GM19438 (cell line): ENCODE measurements at regions not wholly inside any gene's neighbourhood (a gene's known extent, or its start where the extent isn't known, plus 50 kb on each side); places are given as distances from the start of the nearest gene placed in this dataset.

Source experiments
- ATAC-seq: cut with Tn5 transposase; IDR thresholded peaks from one replicate; pipeline ENCODE4 v1.9.1; 2021; ENCODE audit warnings: low read depth; ENCODE audit not compliant: unreplicated experiment

DNA sequence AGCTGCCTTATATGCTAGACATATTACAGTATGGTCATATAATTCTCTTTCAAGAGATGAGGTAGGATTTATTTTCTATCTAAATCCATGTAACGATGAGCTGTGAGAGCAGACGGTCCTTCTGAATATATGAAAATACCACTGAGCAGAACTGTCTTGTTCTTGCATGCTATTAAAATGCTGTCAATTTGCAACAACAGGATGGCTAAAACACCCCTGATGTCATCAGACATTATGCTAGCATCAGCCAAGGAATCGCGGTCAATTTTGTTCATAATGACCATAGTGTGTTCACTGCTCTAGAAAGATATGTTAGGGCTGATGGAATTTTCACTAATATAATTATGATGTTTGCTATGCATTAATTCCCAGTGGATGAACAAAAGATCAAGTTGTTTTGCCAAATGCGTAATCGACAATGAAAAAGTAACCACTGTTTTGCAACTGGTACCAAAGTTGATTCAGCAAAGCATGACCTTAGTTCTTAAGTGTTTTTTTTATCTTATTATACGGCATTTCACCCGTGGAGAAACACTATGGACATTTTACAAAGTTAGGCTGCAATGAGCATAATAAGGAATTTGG, 765.4 kb upstream of the NR2F2 start:
- ATAC-seq: no peak

DNA sequence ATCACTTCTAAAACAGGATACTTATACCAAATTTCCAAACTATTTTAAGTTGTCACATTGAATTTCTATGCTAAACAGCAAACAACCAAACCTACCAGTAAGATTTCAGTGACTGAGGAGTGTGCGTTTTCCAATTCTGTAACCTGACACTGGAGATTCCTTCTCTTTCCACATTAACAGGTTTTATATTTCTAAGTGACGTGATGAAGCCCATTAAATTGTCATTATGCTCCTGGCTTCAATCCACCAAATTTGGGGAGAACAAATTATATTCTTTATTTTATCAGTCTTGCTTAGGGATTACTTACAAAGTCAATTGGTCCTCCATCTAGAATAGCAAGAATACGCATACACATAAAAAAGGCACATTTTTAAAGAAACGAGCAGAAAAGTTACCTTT, 764.8 kb upstream of the NR2F2 start:
- no peak for ATAC-seq

DNA sequence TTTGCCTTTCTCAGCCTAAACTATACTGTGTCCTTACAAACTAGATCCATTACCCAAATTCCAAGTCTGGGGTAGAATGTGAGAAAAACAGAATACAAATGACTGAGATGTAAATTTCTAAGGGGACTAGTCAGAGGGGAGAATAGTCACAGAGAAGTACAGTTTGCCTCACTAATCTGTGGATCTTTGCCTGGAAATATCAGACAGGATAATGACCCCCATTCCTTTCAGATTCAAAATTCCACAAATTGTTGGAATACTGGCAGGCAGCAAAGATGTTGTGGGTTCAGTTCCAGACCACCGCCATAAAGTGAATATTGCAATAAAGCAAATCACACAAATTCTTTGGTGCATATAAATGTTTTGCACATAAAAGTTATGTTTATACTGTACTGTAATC, 762.8 kb upstream of the NR2F2 start:
- no peak for ATAC-seq

DNA sequence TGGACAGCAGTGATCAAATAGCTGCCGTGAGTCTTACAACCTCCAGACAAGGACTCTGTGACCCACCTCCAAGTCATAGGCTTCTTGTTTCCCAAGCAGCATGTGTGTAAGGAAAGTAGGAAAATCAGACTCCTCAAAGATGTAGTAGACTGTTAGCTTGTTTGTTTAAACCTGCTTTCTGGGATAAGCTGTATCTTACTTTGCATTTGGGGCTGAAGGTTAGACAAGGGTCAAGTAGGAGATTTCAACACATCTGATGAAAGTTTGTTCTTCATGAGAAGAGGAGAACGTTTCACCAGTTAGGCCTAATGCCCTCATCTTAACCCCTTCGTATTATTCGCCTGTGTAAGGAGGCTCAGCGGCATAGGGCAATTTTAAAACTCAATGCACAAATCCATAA, 756.4 kb upstream of the NR2F2 start:
- no peak for ATAC-seq

DNA sequence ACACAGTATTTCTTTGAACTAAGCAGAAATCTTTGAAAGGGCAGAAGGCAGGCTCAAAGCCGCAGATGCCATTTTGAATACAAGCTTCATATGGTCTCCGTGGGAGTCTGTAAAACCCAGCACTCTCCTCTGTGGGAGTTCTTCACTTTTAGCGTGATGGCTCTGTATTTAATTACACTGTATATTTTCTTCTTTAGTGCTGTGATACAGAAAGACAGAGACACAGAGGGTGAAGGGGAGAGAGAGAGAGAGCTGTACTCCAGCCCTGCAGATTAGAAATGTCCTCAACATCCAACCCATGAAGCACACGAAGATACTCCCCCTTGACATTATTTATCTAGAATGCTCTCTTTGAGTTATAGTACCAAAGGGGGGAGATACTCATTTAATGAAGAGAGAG, 752.6 kb upstream of the NR2F2 start:
- no peak for ATAC-seq

DNA sequence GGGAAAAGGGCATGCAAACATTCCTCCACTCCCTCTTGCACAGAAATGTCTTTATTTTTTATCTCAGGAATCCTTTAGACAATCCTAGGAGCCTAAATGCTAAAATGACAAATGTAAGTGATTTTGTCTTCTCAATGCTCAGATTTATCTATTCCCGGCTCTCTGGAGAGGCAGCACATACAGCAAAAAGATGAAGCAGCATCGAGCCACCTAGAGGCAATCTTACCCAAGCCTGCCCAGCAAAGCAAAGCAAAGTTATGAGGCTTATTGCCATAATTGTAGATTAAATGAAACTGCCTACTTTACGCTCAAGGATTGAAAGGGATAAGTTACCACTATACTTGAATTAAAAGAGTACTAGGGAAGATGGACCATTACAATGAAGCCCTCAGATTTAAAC, 750.4 kb upstream of the NR2F2 start:
- ATAC-seq: no peak

DNA sequence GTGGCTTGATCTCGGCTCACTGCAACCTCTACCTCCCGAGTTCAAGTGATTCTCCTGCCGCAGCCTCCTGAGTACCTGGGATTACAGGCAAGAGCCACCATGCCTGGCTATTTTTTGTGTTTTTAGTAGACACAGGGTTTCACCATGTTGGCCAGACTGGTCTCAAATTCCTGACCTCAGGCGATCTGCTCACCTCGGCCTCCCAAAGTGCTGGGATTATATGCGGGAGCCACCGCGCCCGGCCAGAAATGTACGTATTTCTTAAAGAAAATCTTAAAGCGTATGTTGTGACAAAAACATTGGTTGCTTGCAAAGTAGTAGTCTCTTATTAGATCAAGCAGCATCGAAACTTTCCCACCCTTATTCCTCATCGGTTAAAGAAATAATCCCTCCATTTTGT, 748.9 kb upstream of the NR2F2 start:
- no peak for ATAC-seq

DNA sequence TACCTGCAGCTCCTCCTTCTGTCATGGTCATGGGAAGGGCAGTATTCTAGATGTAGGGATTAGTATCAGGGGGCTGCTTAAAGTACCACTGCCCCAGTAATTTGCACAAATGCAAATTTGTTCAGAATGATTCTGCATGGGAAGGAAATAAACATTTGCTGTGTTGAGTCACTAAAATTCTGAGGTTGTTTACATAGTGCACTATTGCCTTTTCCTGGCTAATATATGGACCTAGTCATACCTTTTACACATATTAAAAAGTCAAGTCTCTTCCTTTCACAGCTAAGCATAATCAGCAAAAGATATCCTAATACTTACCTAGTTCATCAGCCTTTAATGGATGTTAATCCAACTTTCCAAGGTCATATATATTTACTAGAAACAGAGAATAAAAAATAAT, 746.4 kb upstream of the NR2F2 start:
- no peak for ATAC-seq

DNA sequence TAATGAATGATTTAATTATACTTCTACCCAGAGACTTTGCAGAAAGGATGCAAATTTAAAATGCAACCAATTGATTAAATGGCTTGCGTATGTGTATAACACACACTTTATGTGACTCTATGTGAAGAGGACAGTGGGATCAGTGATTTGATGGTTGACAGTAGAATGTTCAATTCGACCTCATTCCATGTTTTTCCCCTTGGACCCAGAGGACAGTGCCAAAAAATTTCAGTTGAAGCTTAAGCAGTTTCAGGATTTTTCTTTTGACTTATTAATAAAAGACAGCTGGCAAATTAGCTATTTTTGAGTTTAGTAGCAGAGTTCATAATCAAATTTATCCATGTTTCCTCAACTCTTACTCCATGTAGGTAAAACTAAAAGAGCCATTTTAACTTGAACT, 742.4 kb upstream of the NR2F2 start:
- no peak for ATAC-seq

DNA sequence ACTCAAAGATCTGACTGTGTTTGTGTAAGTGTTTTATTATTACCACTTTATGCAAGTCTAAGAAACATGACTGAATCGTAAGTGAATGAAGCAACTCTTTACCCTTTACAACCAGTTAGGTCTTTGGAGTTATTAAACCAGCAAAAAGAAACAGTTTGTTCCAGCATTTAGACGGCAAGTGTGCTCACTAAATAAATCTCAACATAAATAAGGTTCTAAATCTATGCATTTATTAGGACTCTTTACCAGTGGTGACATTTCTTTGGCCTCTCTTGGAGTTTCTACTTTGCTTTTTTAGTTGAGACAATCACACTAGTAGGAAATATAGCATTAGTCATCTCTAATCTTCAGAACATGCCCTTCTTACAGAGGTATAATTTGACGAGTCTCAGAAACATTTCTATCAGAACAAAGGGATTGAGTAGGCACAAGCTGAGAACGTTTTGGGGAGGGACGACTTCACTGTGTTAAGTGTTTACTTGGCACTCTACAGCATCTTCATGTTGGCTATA, 739.9 kb upstream of the NR2F2 start:
- ATAC-seq: no peak

DNA sequence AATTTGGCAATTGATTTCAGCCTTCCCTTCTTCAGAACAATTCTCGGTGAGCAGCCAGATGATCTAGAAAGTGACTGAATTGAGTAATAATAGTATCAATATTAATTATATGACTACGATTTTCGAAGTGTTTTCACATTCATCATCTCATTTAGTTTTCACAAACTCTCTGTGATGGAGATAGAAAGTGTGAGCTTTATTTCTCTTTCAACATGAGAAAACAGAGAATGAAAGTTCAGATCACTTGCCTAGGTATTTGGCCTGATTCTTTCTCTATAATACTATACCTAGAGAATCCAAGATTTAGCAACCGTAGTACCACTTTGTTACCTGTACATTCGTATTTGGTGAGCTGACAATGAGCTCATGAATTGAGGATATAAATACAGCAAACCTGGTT, 739.2 kb upstream of the NR2F2 start:
- no peak for ATAC-seq

DNA sequence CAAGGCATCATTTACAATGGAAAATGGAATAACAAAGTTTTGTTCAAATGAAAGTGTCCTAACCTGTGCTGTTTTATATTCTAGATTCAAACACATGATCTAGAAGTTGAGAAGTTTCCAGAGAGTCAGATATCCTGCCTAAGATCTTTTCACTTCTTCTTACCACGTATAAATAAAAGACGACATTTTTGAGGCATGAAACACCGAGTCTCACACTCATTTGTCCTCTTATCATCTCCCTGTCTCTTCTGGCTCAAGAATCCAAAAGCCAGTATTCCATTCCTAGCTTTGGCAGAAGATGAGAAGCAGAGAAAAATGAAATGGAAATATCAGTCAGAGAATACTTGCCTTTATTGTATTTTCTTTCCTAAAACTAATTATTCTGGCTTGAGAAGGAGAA, 738.6 kb upstream of the NR2F2 start:
- no peak for ATAC-seq

DNA sequence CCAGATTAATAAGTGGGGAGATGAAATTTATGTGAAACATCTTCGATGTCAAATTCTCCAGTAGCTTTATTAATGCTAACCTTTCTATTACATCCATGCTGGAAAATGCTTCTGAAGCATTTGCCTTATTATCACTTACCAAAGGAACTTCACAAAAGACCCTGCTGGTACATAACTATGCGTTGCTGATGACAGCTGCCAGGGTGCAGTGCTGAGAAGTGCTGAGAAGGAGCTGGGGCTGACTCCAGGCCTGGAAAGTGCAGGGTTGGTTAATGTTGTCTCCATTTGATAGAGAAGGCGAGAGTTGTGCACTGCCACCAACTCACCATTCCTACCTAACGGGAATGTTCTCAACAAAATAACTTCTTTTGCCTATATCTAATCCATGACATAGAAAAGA, 736.0 kb upstream of the NR2F2 start:
- ATAC-seq: no peak

DNA sequence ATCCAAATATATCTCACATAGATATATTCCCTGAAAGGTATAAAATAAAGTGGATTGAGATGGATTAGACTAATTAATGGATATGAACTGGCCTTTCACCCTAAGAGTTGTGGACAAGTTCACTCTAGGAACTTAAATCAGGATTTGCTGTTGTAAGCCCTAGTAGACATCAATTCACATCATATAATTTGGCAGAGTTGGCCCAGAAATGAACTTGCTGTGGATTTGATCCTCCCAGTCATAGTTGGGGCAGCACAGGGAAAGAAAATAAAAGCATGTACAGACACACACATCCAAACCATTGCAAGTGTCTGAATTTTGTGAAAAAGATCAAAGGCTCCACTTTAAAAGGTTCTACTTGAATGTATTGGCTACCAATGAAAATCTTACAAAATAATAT, 734.7 kb upstream of the NR2F2 start:
- ATAC-seq: no peak

DNA sequence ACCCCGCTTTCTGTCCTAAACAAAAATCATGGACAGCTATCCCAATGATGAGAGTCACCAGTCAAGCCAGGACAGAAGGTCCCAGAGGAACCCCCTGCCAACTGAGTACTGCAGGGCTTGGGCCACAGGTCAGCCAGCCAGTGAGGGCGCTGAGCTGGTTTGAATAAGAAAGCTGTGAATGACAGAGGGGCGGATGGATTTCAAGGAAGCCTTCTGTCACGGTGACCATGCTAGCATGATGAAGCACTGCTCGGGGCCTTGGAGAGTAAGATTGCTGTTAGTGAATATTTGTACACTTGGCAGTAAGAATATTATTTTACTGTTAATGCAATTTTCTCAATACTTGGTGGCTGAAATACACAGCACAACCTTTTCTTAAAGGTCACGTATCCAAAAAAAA, 734.0 kb upstream of the NR2F2 start:
- ATAC-seq: no peak

DNA sequence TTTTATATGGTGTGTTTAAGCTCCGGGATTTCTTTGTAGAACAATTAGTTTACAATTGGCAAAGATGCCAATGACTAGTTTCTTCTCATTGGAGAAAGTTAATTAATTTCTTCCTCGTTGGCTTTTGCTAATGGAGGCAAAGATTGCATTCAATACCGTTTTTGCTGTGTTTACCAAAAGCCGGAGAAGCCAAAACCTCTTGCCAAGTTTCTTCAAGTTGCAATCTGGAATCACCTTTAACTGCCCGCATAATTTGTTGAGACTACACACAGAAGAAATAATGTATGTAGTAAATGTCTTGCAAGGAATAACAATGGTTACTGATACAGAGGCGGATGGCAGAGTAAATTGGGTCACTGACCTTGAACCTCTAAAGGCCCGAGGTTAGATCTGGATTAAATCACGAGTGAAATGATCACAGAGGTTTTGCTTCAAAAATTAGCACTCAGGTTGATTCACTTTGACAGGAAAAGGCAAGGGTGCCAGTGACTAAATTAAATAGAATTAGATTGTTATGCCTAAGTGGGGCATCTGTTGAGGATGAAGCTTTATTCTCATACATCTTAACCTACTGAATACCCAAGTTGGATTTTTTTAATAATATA, 732.1 kb upstream of the NR2F2 start:
- no peak for ATAC-seq

DNA sequence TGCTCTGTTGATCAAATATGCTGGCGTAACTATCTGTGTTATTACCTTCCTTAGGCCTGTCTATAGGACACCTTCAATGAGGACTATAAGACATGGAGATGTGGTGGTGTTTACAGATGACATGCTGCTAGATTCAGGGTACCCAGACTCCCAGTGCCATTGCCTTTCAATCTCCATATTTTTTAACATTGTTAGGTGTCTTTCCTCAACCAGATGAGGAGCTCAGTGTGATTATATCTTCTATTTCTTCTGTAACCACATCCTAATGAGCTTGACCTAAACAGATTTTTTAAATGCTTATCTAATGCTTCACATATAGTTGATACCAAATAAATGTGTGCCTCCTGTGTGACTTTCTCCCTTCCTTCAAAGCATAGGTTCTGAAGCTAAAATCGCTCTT, 730.1 kb upstream of the NR2F2 start:
- no peak for ATAC-seq

DNA sequence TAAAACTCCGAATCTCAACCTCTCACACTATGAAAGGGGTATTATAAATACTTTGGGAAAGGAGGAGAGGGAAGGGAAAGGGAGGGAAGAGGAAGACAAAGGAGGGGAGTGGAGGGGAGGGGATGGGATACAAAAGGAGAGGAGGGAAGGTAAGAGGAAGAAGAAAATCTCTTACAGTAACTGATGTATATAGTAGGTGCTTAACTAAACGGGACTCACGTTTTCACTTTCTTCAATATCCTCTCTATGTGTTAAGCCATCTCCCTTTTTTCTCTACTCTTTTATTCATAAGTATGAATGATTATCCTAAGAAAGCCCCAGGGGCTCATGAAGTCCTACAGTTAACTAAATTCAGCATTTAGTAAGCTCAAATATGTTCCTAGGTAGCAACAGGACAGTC, 729.6 kb upstream of the NR2F2 start:
- ATAC-seq: no peak

DNA sequence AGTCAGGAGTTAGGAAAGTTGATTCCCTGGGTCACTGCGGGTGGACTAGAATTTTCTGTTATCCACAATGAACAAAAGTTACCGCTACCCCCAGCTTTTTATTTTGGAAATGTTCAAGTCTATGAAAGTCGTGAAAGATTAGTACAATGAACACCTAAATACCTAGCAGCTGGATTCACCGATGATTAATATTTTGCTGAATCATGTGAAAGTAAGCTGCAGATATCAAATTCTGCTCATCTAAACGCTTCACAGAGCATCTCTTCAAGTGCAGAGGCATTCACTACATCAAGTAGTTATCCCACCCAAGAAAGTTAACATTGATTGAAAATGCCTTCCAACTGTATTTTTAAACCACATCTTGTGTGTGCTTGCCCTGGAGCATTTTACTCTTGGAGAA, 729.0 kb upstream of the NR2F2 start:
- no peak for ATAC-seq

DNA sequence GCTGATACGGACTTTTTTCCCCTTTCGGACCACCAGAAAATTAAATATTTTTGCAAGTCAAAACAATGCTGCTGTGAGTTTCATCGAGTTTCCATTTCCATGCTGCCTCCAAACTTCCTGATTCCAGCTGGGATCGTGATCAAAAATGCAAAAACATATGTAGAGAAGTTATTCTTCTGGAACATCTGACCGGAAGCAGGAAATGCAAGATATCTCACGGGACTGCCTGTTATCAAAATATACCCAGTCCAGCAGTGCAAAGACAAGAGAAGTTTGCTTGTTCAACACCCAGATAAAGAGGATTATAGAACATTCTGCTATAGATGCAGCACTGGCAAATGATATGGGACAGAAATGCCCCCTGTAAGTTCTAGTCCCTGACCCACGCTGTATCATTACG, 726.7 kb upstream of the NR2F2 start:
- ATAC-seq: no peak

DNA sequence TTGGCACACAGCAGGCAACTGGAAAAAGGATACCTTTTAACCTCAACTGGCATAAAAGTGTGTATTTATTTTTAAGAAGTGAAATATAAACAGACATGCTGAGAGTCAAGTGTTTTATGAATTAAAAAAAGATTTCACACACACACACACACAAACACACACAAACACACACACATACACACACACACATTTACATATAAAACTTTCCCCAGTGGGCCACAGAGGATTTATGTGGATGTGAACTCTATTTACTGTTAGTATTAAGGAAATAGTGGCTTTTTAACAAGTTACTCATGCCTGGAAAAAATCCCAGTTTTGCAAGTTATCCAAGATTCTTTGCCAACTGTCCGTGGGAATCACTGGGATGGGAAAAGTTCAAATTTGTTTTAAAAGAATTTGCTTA, 725.9 kb upstream of the NR2F2 start:
- no peak for ATAC-seq

DNA sequence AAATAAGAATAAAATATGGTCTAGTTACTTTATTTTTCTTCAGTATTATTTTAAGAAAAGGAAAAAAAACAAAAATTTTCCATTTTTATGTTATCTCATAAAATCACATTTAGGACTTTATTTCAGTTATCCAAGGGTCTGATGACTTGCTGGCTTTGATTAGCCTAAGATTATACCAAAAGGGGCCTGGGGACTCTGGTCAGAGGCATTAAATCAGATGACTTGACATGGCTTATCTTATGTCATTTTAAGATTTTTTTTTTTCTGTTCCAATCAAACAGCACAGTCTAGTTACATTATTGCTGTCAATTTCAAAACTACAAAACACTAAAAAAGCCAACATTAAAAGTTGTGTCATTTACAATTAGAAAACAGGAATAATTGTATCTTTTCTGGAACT, 725.4 kb upstream of the NR2F2 start:
- ATAC-seq: no peak

DNA sequence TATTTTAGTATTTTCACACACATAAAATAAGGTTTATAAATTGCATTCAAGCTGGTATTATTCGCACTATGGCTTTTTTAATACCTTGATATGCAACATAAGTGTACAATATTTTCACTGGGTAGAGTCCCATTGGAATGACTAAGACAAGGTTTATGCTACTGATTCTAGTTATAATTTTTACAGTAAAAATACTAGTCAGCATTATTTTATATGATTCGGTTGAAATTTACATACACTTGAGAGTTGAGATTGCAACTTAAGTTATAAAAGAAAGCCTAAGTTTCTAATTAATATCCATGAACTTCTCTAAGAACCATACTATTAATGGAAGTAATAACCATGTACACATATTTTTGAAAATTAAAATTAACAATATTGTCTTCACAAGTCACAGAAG, 723.9 kb upstream of the NR2F2 start:
- no peak for ATAC-seq
